Activated CD4-positive, alpha-beta T cell treated with anti-CD3 and anti-CD28 coated beads, Interleukin-2, amount 50 U/mL, for 24 hours (primary cell): ENCODE measurements at regions not wholly inside any gene's neighbourhood (a gene's known extent, or its start where the extent isn't known, plus 50 kb on each side); places are given as distances from the start of the nearest gene placed in this dataset.

Source experiments
- DNase-seq, 2 donors: peaks; one replicate each; pipeline ENCODE4 v3.0.0-alpha.2; 2020; ENCODE audit warnings: low read depth in 1 of 2, low spot score in 1 of 2

- DNase-seq: no peak
These were observed 169.6 kb upstream of the CLEC14A start for GRCh38 chr14:38425324-38425976.

GRCh38 chr14:38420048-38420447, 164.2 kb upstream of the CLEC14A start:
- DNase-seq: no peak

- DNase-seq: no peak
These were observed 163.7 kb upstream of the CLEC14A start for GRCh38 chr14:38419579-38419978.

- no peak for DNase-seq
These were observed 156.8 kb upstream of the CLEC14A start for GRCh38 chr14:38412654-38413053.

GRCh38 chr14:38410442-38410841, 154.5 kb upstream of the CLEC14A start:
- DNase-seq: no peak

GRCh38 chr14:38409071-38409705, 153.3 kb upstream of the CLEC14A start:
- no peak for DNase-seq

- no peak for DNase-seq
These were observed 150.2 kb upstream of the CLEC14A start for GRCh38 chr14:38405851-38406635.

GRCh38 chr14:38404616-38405015, 148.7 kb upstream of the CLEC14A start:
- no peak for DNase-seq

GRCh38 chr14:38404100-38404541, 148.2 kb upstream of the CLEC14A start:
- DNase-seq: no peak

- DNase-seq: no peak
These were observed 144.9 kb upstream of the CLEC14A start for GRCh38 chr14:38400751-38401150.

- DNase-seq: no peak
These were observed 143.8 kb upstream of the CLEC14A start for GRCh38 chr14:38399652-38400051.

- DNase-seq: no peak
These were observed 138.9 kb upstream of the CLEC14A start for GRCh38 chr14:38394767-38395166.

GRCh38 chr14:38394064-38394463, 138.2 kb upstream of the CLEC14A start:
- no peak for DNase-seq

GRCh38 chr14:38391334-38391733, 135.4 kb upstream of the CLEC14A start:
- no peak for DNase-seq

- no peak for DNase-seq
These were observed 133.8 kb upstream of the CLEC14A start for GRCh38 chr14:38389681-38390080.

- DNase-seq: no peak
These were observed 131.9 kb upstream of the CLEC14A start for GRCh38 chr14:38387821-38388220.

- no peak for DNase-seq
These were observed 129.9 kb upstream of the CLEC14A start for GRCh38 chr14:38385836-38386235.

GRCh38 chr14:38385343-38385742, 129.4 kb upstream of the CLEC14A start:
- no peak for DNase-seq

- DNase-seq: no peak
These were observed 128.8 kb upstream of the CLEC14A start for GRCh38 chr14:38384741-38385140.

GRCh38 chr14:38367922-38368321, 112.0 kb upstream of the CLEC14A start:
- DNase-seq: no peak

GRCh38 chr14:38366374-38366773, 110.5 kb upstream of the CLEC14A start:
- no peak for DNase-seq

GRCh38 chr14:38363217-38363616, 107.3 kb upstream of the CLEC14A start:
- DNase-seq: no peak
